Cardiac muscle cell (in vitro differentiated cells and primary cell): ENCODE measurements at regions not wholly inside any gene's neighbourhood (a gene's known extent, or its start where the extent isn't known, plus 50 kb on each side); places are given as distances from the start of the nearest gene placed in this dataset.
"Not testable (repeated sequence)": the region's sequence is repeated elsewhere in the genome, so short reads cannot be mapped to it uniquely, and the experiment has no call there.

ENCODE experiments used
- DNase-seq, 2 donors: peaks; one replicate each; pipeline versions ENCODE4 v3.0.0 to v3.0.0-alpha.2; 2010 to 2017; ENCODE audit warnings: low read depth in 1 of 2, low spot score in 1 of 2
- H3K27ac ChIP-seq: fragments of 200-600 bp; sonication (generic); 2 replicates; pipeline ENCODE4 v1.5.1; 2016
- H3K27me3 ChIP-seq: fragments of 200-600 bp; sonication (generic); 2 replicates; pipeline ENCODE4 v1.6.0; 2016; ENCODE audit warnings: control low read depth
- H3K36me3 ChIP-seq: fragments of 200-600 bp; sonication (generic); 2 replicates; pipeline ENCODE4 v1.5.1; 2016; ENCODE audit warnings: control low read depth
- H3K4me1 ChIP-seq: fragments of 200-600 bp; sonication (generic); 2 replicates; pipeline ENCODE4 v1.8.1; 2017; ENCODE audit warnings: low read depth, mild to moderate bottlenecking, mixed run types
- H3K4me3 ChIP-seq: fragments of 200-600 bp; sonication (generic); 2 replicates; pipeline ENCODE4 v1.5.1; 2016; ENCODE audit warnings: mild to moderate bottlenecking
- H3K9me3 ChIP-seq: fragments of 200-600 bp; sonication (generic); 2 replicates; pipeline ENCODE4 v1.5.1; 2017; ENCODE audit warnings: low read depth, mild to moderate bottlenecking, control low read depth
- TF ChIP-seq, protein P1 (sequence below): IDR thresholded peaks from 2 replicates; pipeline ENCODE4 v1.5.1; 2012; ENCODE audit warnings: low read depth, mild to moderate bottlenecking, low read length

DNA sequence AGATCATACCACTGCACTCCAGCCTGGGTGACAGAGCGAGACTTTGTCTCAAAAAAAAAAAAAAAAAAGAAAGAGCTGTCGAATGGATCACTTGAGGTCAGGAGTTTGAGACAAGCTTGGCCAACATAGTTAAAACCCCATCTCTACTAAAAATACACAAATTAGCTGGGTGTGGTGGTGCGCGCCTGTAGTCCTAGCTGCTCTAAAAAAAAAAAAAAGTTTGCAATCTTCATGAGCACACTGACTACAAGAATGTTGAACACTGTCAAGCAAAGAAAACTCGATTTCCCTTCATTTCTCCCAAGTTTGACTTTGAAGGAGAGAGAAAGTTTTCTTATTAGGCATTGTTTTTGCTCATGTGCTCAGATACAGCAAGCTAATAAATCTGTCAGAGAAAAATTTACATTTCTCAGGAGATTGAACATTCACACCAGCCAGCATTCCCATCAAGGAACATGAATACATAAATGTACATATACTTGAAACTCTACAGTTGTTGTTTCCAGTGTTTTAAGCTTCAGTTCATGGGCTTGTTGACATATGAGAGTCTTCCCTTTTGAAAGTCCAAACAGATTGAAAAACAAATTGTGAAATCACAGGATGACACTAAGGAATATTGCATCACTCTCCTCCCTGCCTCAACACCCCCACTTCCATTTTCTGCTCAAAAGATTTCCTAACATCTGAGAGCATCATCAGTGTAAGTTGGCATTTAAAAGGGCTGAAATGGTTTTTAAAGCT lies 81.8 kb downstream of the ARRDC3 start:
- no peak overlapping the region for H3K4me3 ChIP-seq

DNA sequence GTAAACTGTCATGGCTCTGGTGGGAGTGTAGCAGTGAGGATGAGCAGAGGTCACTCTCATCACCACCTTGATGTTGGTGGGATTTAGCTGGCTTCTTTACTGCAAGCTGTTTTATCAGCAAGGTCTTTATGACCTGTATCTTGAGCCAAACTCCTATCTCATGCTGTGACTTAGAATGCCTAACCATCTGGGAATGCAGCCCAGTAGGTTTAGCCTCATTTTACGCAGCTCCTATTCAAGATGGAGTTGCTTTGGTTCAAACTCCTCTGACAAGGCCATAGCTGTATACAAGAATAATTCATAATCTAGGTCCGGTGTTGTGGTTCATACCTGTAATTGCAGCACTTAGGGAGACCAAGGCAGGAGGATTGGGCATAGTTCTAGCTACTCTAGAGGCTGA lies 85.1 kb downstream of the ARRDC3 start:
- no peak for DNase-seq

More for the DNA sequence above, 81.8 kb downstream of the ARRDC3 start:
- DNase-seq, result peak in 1 of 2 donors; percentile 81
- Histone ChIP-seq H3K4me1 (no peaks in the 10 kb centered on the region), H3K9me3 (no peaks in the 10 kb centered on the region), H3K27me3 (no peaks in the 10 kb centered on the region), H3K27ac (no peak overlapping the region), H3K36me3 (no peaks in the 10 kb centered on the region)
- TF ChIP-seq, protein P1, sequence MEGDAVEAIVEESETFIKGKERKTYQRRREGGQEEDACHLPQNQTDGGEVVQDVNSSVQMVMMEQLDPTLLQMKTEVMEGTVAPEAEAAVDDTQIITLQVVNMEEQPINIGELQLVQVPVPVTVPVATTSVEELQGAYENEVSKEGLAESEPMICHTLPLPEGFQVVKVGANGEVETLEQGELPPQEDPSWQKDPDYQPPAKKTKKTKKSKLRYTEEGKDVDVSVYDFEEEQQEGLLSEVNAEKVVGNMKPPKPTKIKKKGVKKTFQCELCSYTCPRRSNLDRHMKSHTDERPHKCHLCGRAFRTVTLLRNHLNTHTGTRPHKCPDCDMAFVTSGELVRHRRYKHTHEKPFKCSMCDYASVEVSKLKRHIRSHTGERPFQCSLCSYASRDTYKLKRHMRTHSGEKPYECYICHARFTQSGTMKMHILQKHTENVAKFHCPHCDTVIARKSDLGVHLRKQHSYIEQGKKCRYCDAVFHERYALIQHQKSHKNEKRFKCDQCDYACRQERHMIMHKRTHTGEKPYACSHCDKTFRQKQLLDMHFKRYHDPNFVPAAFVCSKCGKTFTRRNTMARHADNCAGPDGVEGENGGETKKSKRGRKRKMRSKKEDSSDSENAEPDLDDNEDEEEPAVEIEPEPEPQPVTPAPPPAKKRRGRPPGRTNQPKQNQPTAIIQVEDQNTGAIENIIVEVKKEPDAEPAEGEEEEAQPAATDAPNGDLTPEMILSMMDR, result no peak

DNA sequence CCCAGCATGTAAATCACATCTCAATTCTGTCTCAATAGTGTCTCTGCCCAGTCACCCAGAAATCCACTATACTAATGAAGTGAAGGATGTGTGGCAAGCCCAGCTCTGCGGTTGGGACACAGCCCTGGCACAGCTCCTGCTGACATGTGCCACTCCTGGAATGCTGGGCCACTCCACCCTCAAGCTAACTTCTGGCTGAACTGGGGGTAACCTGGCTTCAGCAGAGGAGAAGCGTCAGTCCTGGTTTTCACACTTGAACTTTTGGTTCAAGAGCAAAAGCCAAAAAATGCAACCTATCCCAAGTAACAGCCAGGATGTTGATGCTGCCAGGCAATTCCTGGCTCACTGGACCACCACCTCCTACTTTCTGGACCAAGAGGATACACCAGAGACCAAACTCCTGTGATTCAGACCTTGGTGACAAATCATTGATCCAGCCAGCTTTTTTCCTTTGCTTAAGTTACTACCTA lies 86.4 kb downstream of the ARRDC3 start:
- no peak overlapping the region for H3K27ac ChIP-seq
- no peak for DNase-seq
- H3K4me3 ChIP-seq, result no peak overlapping the region
- no peaks in the 10 kb centered on the region for H3K27me3 ChIP-seq
- H3K36me3 ChIP-seq, result no peaks in the 10 kb centered on the region
- H3K9me3 ChIP-seq, result no peaks in the 10 kb centered on the region
- H3K4me1 ChIP-seq, result peaks cover 8% of the 10 kb centered on the region
- TF ChIP-seq, protein P1, result no peak

More for the DNA sequence above, 85.1 kb downstream of the ARRDC3 start:
- no peak overlapping the region for H3K4me3 ChIP-seq
- peaks cover 7% of the 10 kb centered on the region for H3K4me1 ChIP-seq
- H3K36me3 ChIP-seq, result no peaks in the 10 kb centered on the region
- H3K9me3 ChIP-seq, result no peaks in the 10 kb centered on the region
- TF ChIP-seq, protein P1, result no peak
- H3K27me3 ChIP-seq, result no peaks in the 10 kb centered on the region
- no peak overlapping the region for H3K27ac ChIP-seq

DNA sequence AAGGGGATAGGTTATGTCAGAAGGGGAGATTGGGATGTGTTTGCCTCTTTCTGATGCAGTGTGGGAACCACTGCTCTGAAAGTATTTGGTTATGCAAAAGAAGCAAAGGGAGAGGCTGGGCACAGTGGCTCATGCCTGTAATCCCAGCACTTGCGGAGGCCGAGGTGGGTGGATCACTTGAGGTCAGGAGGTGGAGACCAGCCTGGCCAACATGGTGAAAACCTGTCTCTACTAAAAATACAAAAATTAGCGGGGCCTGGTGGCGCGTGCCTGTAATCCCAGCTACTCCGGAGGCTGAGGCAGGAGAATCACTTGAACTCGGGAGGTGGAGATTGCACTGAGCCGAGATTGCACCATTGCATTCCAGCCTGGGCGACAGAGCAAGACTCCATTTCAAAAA lies 87.0 kb downstream of the ARRDC3 start:
- H3K9me3 ChIP-seq, H3K36me3 ChIP-seq, H3K27ac ChIP-seq, DNase-seq, H3K4me3 ChIP-seq, H3K4me1 ChIP-seq, H3K27me3 ChIP-seq: not testable (repeated sequence)

DNA sequence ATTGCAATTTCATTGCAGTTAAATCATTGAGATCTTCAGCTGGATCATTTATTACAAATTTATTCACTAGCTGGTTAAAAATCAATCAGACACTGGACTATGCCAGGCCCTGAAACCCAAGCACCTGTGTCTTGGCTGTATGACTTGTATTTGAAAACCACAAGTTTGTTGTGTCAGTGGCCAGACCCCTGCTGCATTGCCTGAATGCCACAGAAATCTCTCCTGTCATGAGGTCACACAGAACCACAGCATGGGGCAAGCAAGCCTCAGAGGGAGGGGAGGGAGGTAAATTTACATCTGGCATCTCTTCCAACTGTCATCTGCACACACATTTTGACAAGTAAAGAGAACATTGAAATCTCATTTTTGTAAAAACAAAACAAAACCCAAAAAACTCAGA lies 90.0 kb downstream of the ARRDC3 start:
- H3K36me3 ChIP-seq, result no peaks in the 10 kb centered on the region
- H3K27ac ChIP-seq, result no peak overlapping the region
- DNase-seq, result peak in 1 of 2 donors; percentile 51

More for the DNA sequence above, 90.0 kb downstream of the ARRDC3 start:
- Histone ChIP-seq H3K4me1 (peaks cover 8% of the 10 kb centered on the region), H3K9me3 (no peaks in the 10 kb centered on the region), H3K4me3 (no peak overlapping the region), H3K27me3 (no peaks in the 10 kb centered on the region)
- TF ChIP-seq, protein P1, result no peak
